K562 (cell line): ENCODE measurements at regions not wholly inside any gene's neighbourhood (a gene's known extent, or its start where the extent isn't known, plus 50 kb on each side); places are given as distances from the start of the nearest gene placed in this dataset.
A peak's percentile ranks its signal among the peaks of the same experiment; 100 is the strongest.

ENCODE experiments used
- ATAC-seq: fragments of 200-7000 bp; cut with Tn5 transposase; 3 replicates; pipeline ENCODE4 v1.9.1; 2020; ENCODE audit warnings: moderate library complexity
- BruUV-seq: library from RNA; stranded (reverse); fragments of 400-500 nt; replicated peaks from 2 replicates; lab custom pipeline; 2021; lab: Mats Ljungman, UMichigan
- CTCF ChIA-PET: fragments of 300-600 bp; formaldehyde crosslinking; extraction: SDS; loops from one replicate; lab custom pipeline; 2021; ENCODE audit warnings: low intra/inter-chr PET ratio; lab: Yijun Ruan, JAX
- POLR2A ChIA-PET: fragments of 300-600, 350-650 bp; sonication (Branson Sonifier 250); formaldehyde crosslinking; extraction: SDS; loops from one replicate; lab custom pipeline; 2021; ENCODE audit warnings: antibody characterized with exemption, inconsistent platforms; lab: Yijun Ruan, JAX
- DNase-seq, 4 experiments: peaks; one replicate each; pipeline versions ENCODE4 v3.0.0 to v3.0.0-alpha.2; 2011 to 2018; ENCODE audit warnings: low spot score in 3 of 4, mixed read lengths in 3 of 4; ENCODE audit errors: extremely low read depth in 1 of 4
- FAIRE-seq: peaks from 2 replicates; lab custom pipeline; 2011; peaks lifted over from hg19 to GRCh38; lab: Jason Lieb, UNC
- H2AFZ ChIP-seq: 2 replicates; pipeline ENCODE4 v1.6.0; 2011; ENCODE audit warnings: low read depth, low read length, control low read depth, inconsistent platforms
- H3K27ac ChIP-seq: fragments of 200-600 bp; 3 replicates; pipeline ENCODE4 v1.8.0; 2011; ENCODE audit warnings: low read depth, mild to moderate bottlenecking, control low read depth, inconsistent platforms, low read length, moderate library complexity, mixed read lengths; ENCODE audit errors: extremely low read depth
- H3K27me3 ChIP-seq, 2 experiments: fragments of 300-600 bp in 1 of 2; 2 replicates in 1 of 2; 3 replicates in 1 of 2; pipeline versions ENCODE4 v1.6.0 to v1.8.0; 2011; ENCODE audit warnings: inconsistent platforms in 2 of 2, low read length in 2 of 2, mild to moderate bottlenecking in 1 of 2, mixed read lengths in 1 of 2, moderate library complexity in 1 of 2; ENCODE audit not compliant: control insufficient read depth in 2 of 2, insufficient read depth in 2 of 2
- H3K36me3 ChIP-seq: fragments of 300-600 bp; 3 replicates; pipeline ENCODE4 v1.8.0; 2011; ENCODE audit warnings: mild to moderate bottlenecking, low read length, inconsistent platforms; ENCODE audit not compliant: control insufficient read depth, insufficient read depth
- H3K4me1 ChIP-seq, 2 experiments: fragments of 200-600 bp in 1 of 2; replicated peaks in 1 of 2; 2 replicates in 1 of 2; 3 replicates in 1 of 2; pipeline versions ENCODE4 v1.5.1 to v1.8.0; 2011; ENCODE audit warnings: inconsistent platforms in 2 of 2, low read length in 2 of 2, mild to moderate bottlenecking in 1 of 2, mixed read lengths in 1 of 2, moderate library complexity in 1 of 2; ENCODE audit not compliant: control insufficient read depth in 2 of 2, insufficient read depth in 2 of 2
- H3K4me2 ChIP-seq: 2 replicates; pipeline ENCODE4 v1.6.1; 2011; ENCODE audit warnings: low read length, control low read depth, inconsistent platforms, mixed read lengths; ENCODE audit not compliant: insufficient read depth
- H3K4me3 ChIP-seq: fragments of 200-600 bp; sonication (generic), shearing (Covaris generic); 2 replicates; pipeline ENCODE4 v1.5.1; 2016; ENCODE audit warnings: control low read depth, inconsistent platforms
- H3K79me2 ChIP-seq: fragments of 200-600 bp; 3 replicates; pipeline ENCODE4 v1.8.0; 2011; ENCODE audit warnings: low read length, inconsistent platforms; ENCODE audit not compliant: control insufficient read depth, insufficient read depth
- H3K9ac ChIP-seq, 2 experiments: 2 replicates each; pipeline versions ENCODE4 v1.6.0 to v1.6.1; 2011; ENCODE audit warnings: low read depth in 2 of 2, low read length in 2 of 2, control low read depth in 1 of 2, inconsistent platforms in 1 of 2, mild to moderate bottlenecking in 1 of 2, mixed read lengths in 1 of 2; ENCODE audit not compliant: insufficient read depth in 1 of 2
- H3K9me1 ChIP-seq: one replicate; pipeline ENCODE4 v1.6.0; 2011; ENCODE audit warnings: inconsistent platforms, mild to moderate bottlenecking, low read length, moderate library complexity; ENCODE audit not compliant: control insufficient read depth, insufficient read depth
- H3K9me3 ChIP-seq: replicated peaks from 2 replicates; pipeline ENCODE4 v1.5.1; 2011; ENCODE audit warnings: low read depth, low read length, inconsistent platforms; ENCODE audit not compliant: control insufficient read depth, insufficient read depth
- H4K20me1 ChIP-seq: replicated peaks from 2 replicates; pipeline ENCODE4 v1.6.1; 2011; ENCODE audit warnings: low read length, inconsistent platforms, mixed read lengths; ENCODE audit not compliant: control insufficient read depth, insufficient read depth
- CBFB ChIP-seq: sonication (generic); formaldehyde crosslinking; IDR thresholded peaks from 2 replicates; pipeline ENCODE4 v1.4.0; 2020; ENCODE audit warnings: mild to moderate bottlenecking, missing genetic modification reagents
- CTCF ChIP-seq, 3 experiments: IDR thresholded peaks in 2 of 3; conservative IDR thresholded peaks in 1 of 3; 2 replicates each; pipeline ENCODE4 v1.5.1; 2011 to 2012; ENCODE audit warnings: low read length in 3 of 3, mild to moderate bottlenecking in 3 of 3, control low read depth in 2 of 3, improper control_type of control experiment in 1 of 3, inconsistent platforms in 1 of 3, low read depth in 1 of 3, mixed read lengths in 1 of 3, moderate library complexity in 1 of 3; ENCODE audit not compliant: insufficient read depth in 2 of 3
- FOXO4 ChIP-seq: fragments of 450-650 bp; formaldehyde crosslinking; IDR thresholded peaks from 2 replicates; pipeline ENCODE4 v1.4.0; 2020; ENCODE audit warnings: mild to moderate bottlenecking, moderate library complexity
- KDM2B ChIP-seq: fragments of 250-450 bp; sonication (Bioruptor Pico); IDR thresholded peaks from 2 replicates; pipeline ENCODE4 v1.8.0; 2021; ENCODE audit warnings: mild to moderate bottlenecking, moderate library complexity
- WGBS: fragments of 100-300 bp; shearing (Covaris generic); methylation state at CpG from one replicate; pipeline ENCODE4 v1.1.6; 2016; ENCODE audit warnings: low coverage, mixed read lengths; ENCODE audit not compliant: insufficient coverage; ENCODE audit errors: missing lambda C conversion rate; 5-methylcytosine and 5-hydroxymethylcytosine counted together
- in situ Hi-C: fragments of 300-500 bp; cut with MboI; formaldehyde crosslinking; loops from 4 replicates; pipeline ENCODE4 v1.15.0; 2018; ENCODE audit warnings: inconsistent platforms, mixed read lengths
- intact Hi-C: fragments of 100-400 bp; cut with micrococcal nuclease; formaldehyde crosslinking; loops from 2 replicates; pipeline ENCODE4 v1.14.2; 2022
- TF ChIP-seq, protein P1 (sequence below): fragments of 450-650 bp; IDR thresholded peaks from 2 replicates; pipeline ENCODE4 v1.6.1; 2018; ENCODE audit not compliant: partially characterized antibody
- TF ChIP-seq, protein P2 (sequence below), 3 experiments: fragments of 200-800 bp in 1 of 3; fragments of 250-450 bp in 1 of 3; fragments of 450-650 bp in 1 of 3; sonication (Bioruptor Pico) in 1 of 3; sonication (Bioruptor generic) in 1 of 3; formaldehyde crosslinking in 1 of 3; IDR thresholded peaks; 2 replicates each; pipeline versions ENCODE4 v1.6.1 to v1.8.0; 2016 to 2022; ENCODE audit warnings: mild to moderate bottlenecking in 2 of 3, missing genetic modification characterization in 2 of 3, missing compliant biosample characterization in 1 of 3, moderate library complexity in 1 of 3

DNA sequence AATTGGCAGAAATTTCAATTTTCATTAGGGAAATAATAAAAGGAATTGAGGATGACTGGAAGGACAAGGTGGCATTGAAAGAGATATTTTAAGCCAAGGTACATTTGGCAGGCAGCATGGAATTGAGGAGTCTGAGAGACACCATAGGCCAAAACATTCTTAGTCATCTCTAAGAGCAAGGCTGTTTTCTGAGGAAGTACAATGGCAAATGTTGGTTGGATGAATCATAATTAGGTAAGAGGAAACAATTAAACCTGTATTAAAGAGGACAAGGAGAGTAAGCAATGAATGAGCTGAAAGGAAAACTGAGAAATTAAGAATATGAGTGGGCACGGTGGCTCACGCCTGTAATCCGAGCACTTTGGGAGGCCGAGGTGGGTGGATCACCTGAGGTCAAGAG, 86.3 kb downstream of the MRPL32 start (continued):
- TF ChIP-seq FOXO4 = no peak
- TF ChIP-seq, protein P1, sequence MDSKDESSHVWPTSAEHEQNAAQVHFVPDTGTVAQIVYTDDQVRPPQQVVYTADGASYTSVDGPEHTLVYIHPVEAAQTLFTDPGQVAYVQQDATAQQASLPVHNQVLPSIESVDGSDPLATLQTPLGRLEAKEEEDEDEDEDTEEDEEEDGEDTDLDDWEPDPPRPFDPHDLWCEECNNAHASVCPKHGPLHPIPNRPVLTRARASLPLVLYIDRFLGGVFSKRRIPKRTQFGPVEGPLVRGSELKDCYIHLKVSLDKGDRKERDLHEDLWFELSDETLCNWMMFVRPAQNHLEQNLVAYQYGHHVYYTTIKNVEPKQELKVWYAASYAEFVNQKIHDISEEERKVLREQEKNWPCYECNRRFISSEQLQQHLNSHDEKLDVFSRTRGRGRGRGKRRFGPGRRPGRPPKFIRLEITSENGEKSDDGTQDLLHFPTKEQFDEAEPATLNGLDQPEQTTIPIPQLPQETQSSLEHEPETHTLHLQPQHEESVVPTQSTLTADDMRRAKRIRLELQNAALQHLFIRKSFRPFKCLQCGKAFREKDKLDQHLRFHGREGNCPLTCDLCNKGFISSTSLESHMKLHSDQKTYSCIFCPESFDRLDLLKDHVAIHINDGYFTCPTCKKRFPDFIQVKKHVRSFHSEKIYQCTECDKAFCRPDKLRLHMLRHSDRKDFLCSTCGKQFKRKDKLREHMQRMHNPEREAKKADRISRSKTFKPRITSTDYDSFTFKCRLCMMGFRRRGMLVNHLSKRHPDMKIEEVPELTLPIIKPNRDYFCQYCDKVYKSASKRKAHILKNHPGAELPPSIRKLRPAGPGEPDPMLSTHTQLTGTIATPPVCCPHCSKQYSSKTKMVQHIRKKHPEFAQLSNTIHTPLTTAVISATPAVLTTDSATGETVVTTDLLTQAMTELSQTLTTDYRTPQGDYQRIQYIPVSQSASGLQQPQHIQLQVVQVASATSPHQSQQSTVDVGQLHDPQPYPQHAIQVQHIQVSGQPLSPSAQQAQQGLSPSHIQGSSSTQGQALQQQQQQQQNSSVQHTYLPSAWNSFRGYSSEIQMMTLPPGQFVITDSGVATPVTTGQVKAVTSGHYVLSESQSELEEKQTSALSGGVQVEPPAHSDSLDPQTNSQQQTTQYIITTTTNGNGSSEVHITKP = no peak

DNA sequence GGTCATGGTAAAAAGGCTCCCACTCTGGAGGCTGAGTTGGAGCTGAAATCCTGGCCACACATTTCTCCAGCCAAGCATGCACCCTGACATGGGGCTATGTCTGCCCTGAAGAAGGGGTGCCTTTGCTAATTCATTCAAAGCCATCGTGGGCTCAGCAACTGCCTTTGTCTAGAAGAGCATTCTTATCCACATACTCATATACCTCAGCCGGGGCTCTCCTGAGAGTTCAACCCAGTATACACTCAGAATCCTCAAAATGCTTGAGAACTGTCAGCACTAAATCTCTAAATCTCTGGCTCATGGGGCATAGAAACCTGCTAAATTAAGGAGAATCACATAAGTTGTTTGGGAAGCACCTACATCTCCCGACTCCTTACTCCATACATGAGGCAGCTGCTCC, 89.3 kb downstream of the MRPL32 start:
- no peak for DNase-seq
- POLR2A ChIA-PET = interaction anchor here (0.8 kb wide), 1 partner anchor 33 kb away, joined by 3 read pairs; no protein-coding TSS in a partner anchor
- peak overlapping the region in 1 of 2 experiments; percentile 5; a peak in 1 of 4 replicates for H3K9ac ChIP-seq
- CTCF ChIA-PET = no interaction called here
- H3K27me3 ChIP-seq = no peaks in the 10 kb centered on the region
- intact Hi-C loops (no loop called here), in situ Hi-C loops (no loop called here)
- 39% methylated on average over 3 of the region's 3 CpGs for WGBS
- no peaks in the 10 kb centered on the region for H3K36me3 ChIP-seq
- H3K4me3 ChIP-seq = no peak overlapping the region
- H3K27ac ChIP-seq = no peak overlapping the region
- peak overlapping the region; percentile 56 for H2AFZ ChIP-seq
- H3K4me1 ChIP-seq = peaks cover 3 to 12% of the 10 kb centered on the region in 2 experiments; a peak in 3 of 5 replicates
- ATAC-seq = peak; percentile 65
- no peaks in the 10 kb centered on the region for H3K9me3 ChIP-seq
- H4K20me1 ChIP-seq = no peaks in the 10 kb centered on the region
- no peaks in the 10 kb centered on the region for H3K79me2 ChIP-seq
- H3K9me1 ChIP-seq = no peaks in the 10 kb centered on the region
- FAIRE-seq = peak; percentile 6
- no peak overlapping the region for H3K4me2 ChIP-seq
- BruUV-seq = no TSS peak
- TF ChIP-seq KDM2B (CRISPR knock-in tag) (no peak), CBFB (no peak), CTCF (IDR thresholded peaks at IDR 0.05 in 2 of 3, conservative IDR thresholded peaks at IDR 0.05 in 1 of 3; ENCODE audit: insufficient read depth in 2 of 3, low read depth in 1 of 3, low read length in 3 of 3) (no peak)
- TF ChIP-seq, protein P2, sequence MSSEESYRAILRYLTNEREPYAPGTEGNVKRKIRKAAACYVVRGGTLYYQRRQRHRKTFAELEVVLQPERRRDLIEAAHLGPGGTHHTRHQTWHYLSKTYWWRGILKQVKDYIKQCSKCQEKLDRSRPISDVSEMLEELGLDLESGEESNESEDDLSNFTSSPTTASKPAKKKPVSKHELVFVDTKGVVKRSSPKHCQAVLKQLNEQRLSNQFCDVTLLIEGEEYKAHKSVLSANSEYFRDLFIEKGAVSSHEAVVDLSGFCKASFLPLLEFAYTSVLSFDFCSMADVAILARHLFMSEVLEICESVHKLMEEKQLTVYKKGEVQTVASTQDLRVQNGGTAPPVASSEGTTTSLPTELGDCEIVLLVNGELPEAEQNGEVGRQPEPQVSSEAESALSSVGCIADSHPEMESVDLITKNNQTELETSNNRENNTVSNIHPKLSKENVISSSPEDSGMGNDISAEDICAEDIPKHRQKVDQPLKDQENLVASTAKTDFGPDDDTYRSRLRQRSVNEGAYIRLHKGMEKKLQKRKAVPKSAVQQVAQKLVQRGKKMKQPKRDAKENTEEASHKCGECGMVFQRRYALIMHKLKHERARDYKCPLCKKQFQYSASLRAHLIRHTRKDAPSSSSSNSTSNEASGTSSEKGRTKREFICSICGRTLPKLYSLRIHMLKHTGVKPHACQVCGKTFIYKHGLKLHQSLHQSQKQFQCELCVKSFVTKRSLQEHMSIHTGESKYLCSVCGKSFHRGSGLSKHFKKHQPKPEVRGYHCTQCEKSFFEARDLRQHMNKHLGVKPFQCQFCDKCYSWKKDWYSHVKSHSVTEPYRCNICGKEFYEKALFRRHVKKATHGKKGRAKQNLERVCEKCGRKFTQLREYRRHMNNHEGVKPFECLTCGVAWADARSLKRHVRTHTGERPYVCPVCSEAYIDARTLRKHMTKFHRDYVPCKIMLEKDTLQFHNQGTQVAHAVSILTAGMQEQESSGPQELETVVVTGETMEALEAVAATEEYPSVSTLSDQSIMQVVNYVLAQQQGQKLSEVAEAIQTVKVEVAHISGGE (CRISPR knock-in tag; IDR thresholded peaks at IDR 0.05) = no peak
